AG10803 (cell line): ENCODE measurements at regions not wholly inside any gene's neighbourhood (a gene's known extent, or its start where the extent isn't known, plus 50 kb on each side); places are given as distances from the start of the nearest gene placed in this dataset.

Experiments
- DNase-seq: peaks from one replicate; pipeline ENCODE4 v3.0.0; 2010; ENCODE audit warnings: low read depth
- H3K4me3 ChIP-seq: 2 replicates; pipeline ENCODE4 v1.5.1; 2011; ENCODE audit warnings: mild to moderate bottlenecking, low read length, control low read depth
- CTCF ChIP-seq: conservative IDR thresholded peaks from 2 replicates; pipeline ENCODE4 v1.5.1; 2011; ENCODE audit warnings: mild to moderate bottlenecking, low read length, control low read depth, inconsistent platforms

- TF ChIP-seq CTCF = no peak
- H3K4me3 ChIP-seq = no peak overlapping the region
- DNase-seq = no peak
Observed at GRCh38 chr9:18146329-18146728, 327.6 kb upstream of the ADAMTSL1 start.

GRCh38 chr9:18149471-18150011 lies 324.4 kb upstream of the ADAMTSL1 start:
- peak; percentile 3 for DNase-seq
- TF ChIP-seq CTCF = no peak; the same call in 1 of the 2 replicates

GRCh38 chr9:18154661-18155060 lies 319.3 kb upstream of the ADAMTSL1 start:
- TF ChIP-seq CTCF = no peak
- H3K4me3 ChIP-seq = no peak overlapping the region
- DNase-seq = no peak

More at GRCh38 chr9:18149471-18150011, 324.4 kb upstream of the ADAMTSL1 start:
- H3K4me3 ChIP-seq = no peak overlapping the region

GRCh38 chr9:18159254-18159653 lies 314.7 kb upstream of the ADAMTSL1 start:
- no peak for TF ChIP-seq CTCF
- H3K4me3 ChIP-seq = no peak overlapping the region
- no peak for DNase-seq

GRCh38 chr9:18163146-18163545 lies 310.8 kb upstream of the ADAMTSL1 start:
- DNase-seq = no peak
- no peak overlapping the region for H3K4me3 ChIP-seq
- no peak for TF ChIP-seq CTCF

GRCh38 chr9:18167733-18168132 lies 306.2 kb upstream of the ADAMTSL1 start:
- no peak for TF ChIP-seq CTCF
- DNase-seq = no peak
- H3K4me3 ChIP-seq = no peak overlapping the region

GRCh38 chr9:18173923-18174322 lies 300.0 kb upstream of the ADAMTSL1 start:
- TF ChIP-seq CTCF = no peak
- no peak overlapping the region for H3K4me3 ChIP-seq
- DNase-seq = no peak
